ENCODE measurements at regions not wholly inside any gene's neighbourhood (a gene's known extent, or its start where the extent isn't known, plus 50 kb on each side); places are given as distances from the start of the nearest gene placed in this dataset.

GRCh38 chr1:199700551-199700950, 327.0 kb upstream of the NR5A2 start:
- DNase-seq (ENCODE audit: low spot score), result no peak

- no peak for DNase-seq (ENCODE audit: low spot score)
Measured at GRCh38 chr1:199701726-199702125, 325.8 kb upstream of the NR5A2 start.

GRCh38 chr1:199704231-199704630, 323.3 kb upstream of the NR5A2 start:
- no peak for DNase-seq (ENCODE audit: low spot score)

- DNase-seq (ENCODE audit: low spot score), result no peak
Measured at GRCh38 chr1:199705825-199706224, 321.7 kb upstream of the NR5A2 start.

DNA sequence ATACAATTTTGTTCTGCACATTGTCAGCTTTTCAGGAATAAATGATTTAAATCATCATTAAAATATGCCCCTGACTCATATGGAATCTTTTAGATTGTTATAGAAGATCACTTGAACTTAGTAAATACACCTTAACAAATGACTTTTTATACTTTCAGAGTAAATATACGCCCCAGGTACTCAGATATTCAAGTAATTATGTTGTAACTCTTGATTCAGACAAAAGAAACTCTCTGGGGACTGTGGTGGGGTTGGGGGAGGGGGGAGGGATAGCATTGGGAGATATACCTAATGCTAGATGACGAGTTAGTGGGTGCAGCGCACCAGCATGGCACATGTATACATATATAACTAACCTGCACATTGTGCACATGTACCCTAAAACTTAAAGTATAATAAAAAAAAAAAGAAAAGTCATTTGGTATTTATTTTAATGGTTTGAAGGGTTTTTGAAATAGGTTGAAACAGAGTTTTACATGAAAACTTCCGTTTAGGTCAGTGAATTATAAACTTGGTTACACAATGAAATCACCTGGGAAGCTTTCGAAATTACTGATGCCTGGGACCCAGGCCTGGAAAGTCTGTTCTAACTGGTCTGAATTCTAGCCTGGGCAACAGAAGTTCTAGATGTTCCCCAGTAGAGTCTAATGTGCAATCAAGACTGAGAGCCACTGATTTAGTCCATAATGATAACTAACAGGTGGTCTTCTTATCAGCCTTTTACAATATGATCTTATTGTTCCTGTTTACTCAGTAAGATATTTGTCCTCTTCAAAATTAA, 320.5 kb upstream of the NR5A2 start:
- no peak for DNase-seq (ENCODE audit: low spot score)

GRCh38 chr1:199710974-199711373, 316.5 kb upstream of the NR5A2 start:
- no peak for DNase-seq (ENCODE audit: low spot score)

DNA sequence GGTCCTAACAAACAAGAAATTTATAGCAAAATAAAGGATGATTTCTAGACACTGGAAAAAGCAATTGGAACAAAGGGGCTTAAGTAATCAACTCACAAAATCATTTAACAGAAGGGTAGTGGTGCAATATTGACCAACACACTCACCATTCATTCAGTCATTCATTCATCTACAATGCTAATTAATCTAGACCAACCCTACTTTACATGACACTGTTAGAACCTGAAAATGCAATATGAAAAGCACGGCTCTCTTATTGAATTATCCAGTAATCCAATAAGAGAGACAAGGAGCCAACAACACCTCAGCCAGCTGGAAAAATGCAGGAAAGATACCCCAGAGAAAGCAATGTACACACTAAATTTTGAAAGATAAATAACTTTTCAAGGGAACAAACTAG, 310.8 kb upstream of the NR5A2 start:
- DNase-seq (ENCODE audit: low spot score), result no peak

- DNase-seq (ENCODE audit: low spot score), result no peak
Measured at GRCh38 chr1:199719156-199719842, 308.2 kb upstream of the NR5A2 start.

- DNase-seq (ENCODE audit: low spot score), result no peak
Measured at GRCh38 chr1:199720496-199720895, 307.0 kb upstream of the NR5A2 start.

- DNase-seq (ENCODE audit: low spot score), result no peak
Measured at GRCh38 chr1:199721001-199721400, 306.5 kb upstream of the NR5A2 start.

GRCh38 chr1:199723250-199723956, 304.1 kb upstream of the NR5A2 start:
- no peak for DNase-seq (ENCODE audit: low spot score)

GRCh38 chr1:199724049-199724448, 303.5 kb upstream of the NR5A2 start:
- no peak for DNase-seq (ENCODE audit: low spot score)

DNA sequence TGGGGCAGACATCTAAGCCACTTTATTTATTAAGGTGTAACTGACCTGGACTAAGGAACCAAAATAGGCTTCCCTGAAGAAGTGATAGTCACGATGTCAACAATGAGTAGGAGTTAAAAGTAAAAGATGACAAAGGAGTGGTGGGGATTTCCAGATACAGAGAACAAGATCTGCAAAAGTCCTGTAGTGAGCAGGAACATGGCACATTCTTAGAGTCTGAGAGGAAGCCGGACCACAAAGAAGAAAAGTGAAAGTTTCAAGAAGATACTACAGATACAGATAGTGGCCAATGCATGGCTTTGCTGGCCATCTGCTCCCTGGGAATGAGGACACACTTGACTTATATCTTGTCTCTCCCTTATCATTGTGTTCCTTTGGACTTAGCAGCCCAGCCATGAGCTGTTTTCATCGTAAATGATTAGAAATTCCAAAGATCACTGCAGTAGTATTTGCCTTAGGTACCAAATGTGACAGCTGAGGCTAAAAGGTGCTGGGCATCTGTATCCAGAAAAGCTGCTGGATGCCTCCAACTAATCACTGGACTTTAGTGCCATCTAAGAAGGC, 302.4 kb upstream of the NR5A2 start:
- DNase-seq (ENCODE audit: low spot score), result no peak

- DNase-seq (ENCODE audit: low spot score), result no peak
Measured at GRCh38 chr1:199727682-199728081, 299.8 kb upstream of the NR5A2 start.

GRCh38 chr1:199728345-199728744, 299.2 kb upstream of the NR5A2 start:
- no peak for DNase-seq (ENCODE audit: low spot score)

GRCh38 chr1:199733125-199733524, 294.4 kb upstream of the NR5A2 start:
- DNase-seq (ENCODE audit: low spot score), result no peak

DNA sequence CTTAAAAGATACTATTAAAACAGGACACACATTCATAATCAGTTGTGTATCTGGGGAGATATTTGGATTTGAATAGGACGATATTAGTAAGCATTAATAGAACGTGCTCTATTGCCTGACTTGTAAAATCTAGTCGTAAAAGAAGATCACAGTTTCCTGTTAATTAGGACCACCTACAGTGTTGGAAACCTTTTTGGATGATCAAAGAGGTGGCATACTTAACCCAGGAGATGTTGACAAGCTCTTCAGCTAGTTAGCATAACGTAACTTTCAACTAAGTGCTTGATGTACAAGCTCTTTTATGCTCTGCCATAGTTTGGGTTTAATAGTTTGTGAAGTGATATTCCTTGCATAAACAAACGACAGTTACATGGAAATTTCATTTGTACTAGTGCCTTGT, 293.3 kb upstream of the NR5A2 start:
- DNase-seq (ENCODE audit: low spot score), result no peak

DNA sequence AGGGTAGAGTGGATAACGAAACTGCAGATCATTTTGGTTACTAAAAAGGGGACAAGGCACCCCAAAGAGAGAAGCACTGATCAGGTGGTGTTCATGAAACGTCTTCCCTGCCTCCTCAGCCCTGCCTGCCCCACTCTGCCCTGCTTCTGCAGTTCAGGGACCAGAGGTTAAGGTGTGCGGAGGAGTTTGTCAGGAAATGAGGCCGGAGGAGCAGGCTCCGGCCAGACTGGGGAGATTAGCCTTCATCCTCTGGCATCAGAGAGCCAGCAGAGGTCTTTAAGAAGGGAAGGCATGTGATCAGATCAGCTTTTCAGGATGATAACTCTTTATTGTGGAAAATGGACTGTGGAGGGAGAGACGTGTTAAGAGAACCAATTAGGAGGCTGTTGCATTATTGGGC, 291.9 kb upstream of the NR5A2 start:
- no peak for DNase-seq (ENCODE audit: low spot score)

GRCh38 chr1:199736646-199737045, 290.9 kb upstream of the NR5A2 start:
- no peak for DNase-seq (ENCODE audit: low spot score)

DNA sequence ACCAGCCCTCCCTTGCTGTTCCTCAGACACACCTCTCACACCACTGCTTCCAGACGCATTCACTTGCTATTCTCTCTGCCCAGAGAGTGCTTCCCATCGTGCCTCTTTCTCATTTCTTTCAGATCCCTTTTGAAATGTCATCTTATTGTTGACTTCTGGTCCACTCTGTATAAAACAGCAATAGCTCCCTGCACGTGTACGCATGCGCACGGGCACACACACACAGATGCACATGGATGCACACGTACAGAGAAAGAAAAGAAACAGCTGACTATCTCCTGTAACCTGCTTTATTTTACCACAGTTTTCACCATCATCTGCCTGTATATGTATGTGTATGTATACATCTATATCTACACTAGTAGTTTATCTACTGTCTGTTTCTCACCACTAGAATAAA, 285.9 kb upstream of the NR5A2 start:
- DNase-seq (ENCODE audit: low spot score), result no peak

GRCh38 chr1:199742547-199742946, 285.0 kb upstream of the NR5A2 start:
- DNase-seq (ENCODE audit: low spot score), result no peak

DNA sequence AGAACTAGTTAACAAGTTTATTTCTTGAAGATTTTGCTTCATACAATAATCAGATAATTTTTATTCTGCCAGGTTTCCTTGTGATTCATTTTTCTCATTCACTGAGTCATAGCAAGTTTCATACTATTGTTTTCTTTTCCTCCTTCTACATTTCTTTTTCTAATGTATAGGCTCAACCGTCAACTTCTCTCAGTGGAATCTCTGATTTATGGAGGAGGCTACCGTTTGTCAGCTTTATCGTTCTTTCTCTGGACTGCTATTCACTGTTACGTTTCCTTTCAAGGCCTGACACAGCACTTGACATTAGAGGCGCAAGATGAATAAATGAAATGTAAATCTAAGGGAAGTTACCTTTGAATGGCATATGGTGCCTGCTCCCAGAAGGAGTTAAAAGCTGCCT, 284.3 kb upstream of the NR5A2 start:
- no peak for DNase-seq (ENCODE audit: low spot score)

Data from HuH-7 (cell line).